ENCODE measurements at regions not wholly inside any gene's neighbourhood (a gene's known extent, or its start where the extent isn't known, plus 50 kb on each side); places are given as distances from the start of the nearest gene placed in this dataset.

DNA sequence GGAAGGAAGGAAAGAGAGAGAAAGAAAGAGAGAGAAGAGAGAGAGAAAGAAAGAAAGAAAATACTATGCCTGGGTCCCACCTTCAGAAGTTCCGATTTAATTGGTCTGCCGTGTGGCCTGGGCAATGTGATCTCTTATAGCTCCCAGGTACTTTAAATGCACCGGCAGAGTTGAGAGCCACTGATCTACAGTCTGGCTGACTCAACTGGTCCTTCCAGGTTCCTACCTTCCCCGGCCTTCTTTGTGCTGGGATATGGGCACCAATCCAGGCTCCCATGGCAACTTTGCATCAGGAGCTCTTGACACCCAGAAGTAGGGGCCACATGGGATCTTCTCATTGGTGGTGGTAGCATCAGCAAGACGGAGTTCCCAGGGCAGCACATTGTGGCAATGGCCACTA lies 186.5 kb upstream of the ATP6AP2 start:
- BruUV-seq (replicated peaks), result no TSS peak
- H3K27me3 ChIP-seq (ENCODE audit: control insufficient read depth in 2 of 2, insufficient read depth in 2 of 2, low read length in 2 of 2), result no peaks in the 10 kb centered on the region
- H3K9me1 ChIP-seq (replicated peaks; ENCODE audit: control insufficient read depth, extremely low read depth, insufficient read depth, low read length), result no peaks in the 10 kb centered on the region
- no peak overlapping the region for H3K4me3 ChIP-seq (replicated peaks in 1 of 3; ENCODE audit: insufficient read depth in 1 of 3, low read depth in 1 of 3, low read length in 3 of 3)
- H3K36me3 ChIP-seq (ENCODE audit: control insufficient read depth in 2 of 2, extremely low read depth in 1 of 2, insufficient read depth in 2 of 2, low read length in 2 of 2), result no peaks in the 10 kb centered on the region
- DNase-seq (ENCODE audit: low read depth, low spot score), result no peak
- no peak overlapping the region for H3K27ac ChIP-seq (ENCODE audit: insufficient read depth, low read depth, low read length)
- no peaks in the 10 kb centered on the region for H4K20me1 ChIP-seq (replicated peaks; ENCODE audit: control insufficient read depth, extremely low read depth, insufficient read depth, low read length)
- ChIA-PET CTCF (no interaction called here), POLR2A (no interaction called here)
- no peaks in the 10 kb centered on the region for H3K79me2 ChIP-seq (ENCODE audit: control insufficient read depth, insufficient read depth, low read length)
- TF ChIP-seq MAX (IDR thresholded peaks at IDR 0.05; ENCODE audit: insufficient read depth, insufficient read length) (no peak), CTCF (IDR thresholded peaks at IDR 0.05; ENCODE audit: extremely low read depth in 1 of 2, insufficient read depth in 1 of 2, low read depth in 1 of 2, low read length in 2 of 2) (no peak), EZH2 (IDR thresholded peaks at IDR 0.05; ENCODE audit: borderline replicate concordance, low read depth, low read length, severe bottlenecking) (no peak), POLR2AphosphoS5 (IDR thresholded peaks at IDR 0.05; ENCODE audit: insufficient read depth, low read depth, low read length) (no peak), GATA2 (IDR thresholded peaks at IDR 0.05; ENCODE audit: insufficient read depth, insufficient read length, low read depth, low read length) (no peak), JUN (IDR thresholded peaks at IDR 0.05; ENCODE audit: borderline replicate concordance, insufficient read depth, insufficient read length, low read depth) (no peak), POLR2A (IDR thresholded peaks at IDR 0.05; ENCODE audit: low read depth, low read length) (no peak), FOS (IDR thresholded peaks at IDR 0.05; ENCODE audit: borderline replicate concordance, insufficient read depth, low read length) (no peak), MYC (IDR thresholded peaks at IDR 0.05; ENCODE audit: low read depth, low read length) (no peak)
- H2AFZ ChIP-seq (ENCODE audit: low read depth, low read length), result no peak overlapping the region
- no peak for FAIRE-seq
- no peaks in the 10 kb centered on the region for H3K9me3 ChIP-seq (replicated peaks; ENCODE audit: control insufficient read depth, insufficient read depth, low read length)
- no peak overlapping the region for H3K9ac ChIP-seq (replicated peaks; ENCODE audit: extremely low read depth, insufficient read depth, low read length)
- H3K4me1 ChIP-seq (ENCODE audit: control insufficient read depth, extremely low read depth, insufficient read depth, low read length), result no peaks in the 10 kb centered on the region
- dilution Hi-C loops (cut with MboI; ENCODE audit: extremely low pct_ligation_motif_present, low sequenced_read_pairs) (no loop called here), intact Hi-C loops (cut with micrococcal nuclease) (no loop called here)
- H3K4me2 ChIP-seq (ENCODE audit: insufficient read depth, low read length), result no peak overlapping the region

Data from endothelial cell of umbilical vein (primary cell).